ENCODE measurements at regions not wholly inside any gene's neighbourhood (a gene's known extent, or its start where the extent isn't known, plus 50 kb on each side); places are given as distances from the start of the nearest gene placed in this dataset.

DNA sequence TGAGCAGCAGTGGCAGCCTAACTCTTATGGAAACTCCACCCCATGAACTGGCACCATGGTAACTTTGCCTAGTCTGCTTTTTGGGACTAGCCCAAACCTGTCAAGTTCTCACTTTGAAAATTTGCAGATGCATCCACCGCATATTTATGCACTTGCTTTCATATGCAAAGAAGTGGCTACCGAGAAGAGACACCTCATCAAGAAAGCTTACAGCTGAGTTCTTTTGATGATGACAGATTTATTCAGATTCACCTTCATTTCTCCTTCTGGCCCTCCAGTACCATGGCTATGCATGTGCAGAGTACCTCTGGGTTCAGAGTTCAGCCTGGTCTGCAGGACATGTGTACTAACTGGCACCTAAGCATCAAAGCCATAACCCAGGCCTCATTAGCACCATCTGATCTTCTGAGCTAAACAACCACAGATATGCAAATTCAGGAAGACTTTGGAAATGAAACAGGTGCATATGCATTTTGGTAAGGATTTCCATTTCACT lies 154.3 kb upstream of the TENT5A start:
- no peak overlapping the region for H2BK5ac ChIP-seq (ENCODE audit: low read depth, low read length, poor library complexity)
- H3K79me1 ChIP-seq (ENCODE audit: low read length), result no peaks in the 10 kb centered on the region
- no peak overlapping the region for H3K9ac ChIP-seq (ENCODE audit: low read length)
- no peak overlapping the region for H3K14ac ChIP-seq (ENCODE audit: low read length)
- no peak overlapping the region for H2AFZ ChIP-seq (ENCODE audit: insufficient read depth, low read length, poor library complexity)
- no peaks in the 10 kb centered on the region for H3K79me2 ChIP-seq (ENCODE audit: control insufficient read depth, insufficient read depth, low read length, poor library complexity)
- no peak overlapping the region for H4K12ac ChIP-seq (ENCODE audit: low read depth, low read length)
- H2BK12ac ChIP-seq (ENCODE audit: low read length), result no peak overlapping the region
- H3K4ac ChIP-seq (ENCODE audit: low read depth, low read length), result no peak overlapping the region
- H3K18ac ChIP-seq (ENCODE audit: low read length), result no peak overlapping the region
- H3K23ac ChIP-seq (ENCODE audit: low read length), result no peak overlapping the region
- WGBS (ENCODE audit: extremely low coverage, insufficient coverage, insufficient read length), result no CpG with 5 or more reads among the region's 2 CpGs
- no peak overlapping the region for H3K4me2 ChIP-seq (ENCODE audit: low read length)
- H3K27me3 ChIP-seq (ENCODE audit: insufficient read depth, low read length), result no peaks in the 10 kb centered on the region
- H3K4me1 ChIP-seq (ENCODE audit: control insufficient read depth in 1 of 2, insufficient read depth in 2 of 2, low read length in 2 of 2), result peaks cover 0 to 2% of the 10 kb centered on the region in 2 experiments
- H3K9me3 ChIP-seq (ENCODE audit: insufficient read depth, low read depth, low read length), result no peaks in the 10 kb centered on the region
- H3K4me3 ChIP-seq (ENCODE audit: low read depth, low read length), result no peak overlapping the region
- no peak overlapping the region for H4K91ac ChIP-seq (ENCODE audit: low read depth, low read length)
- H2BK120ac ChIP-seq (ENCODE audit: insufficient read depth, low read length, poor library complexity), result no peak overlapping the region
- no peak overlapping the region for H2AK5ac ChIP-seq (ENCODE audit: low read length)
- no peak for DNase-seq
- H3K36me3 ChIP-seq (ENCODE audit: control insufficient read depth in 1 of 2, insufficient read depth in 2 of 2, low read length in 2 of 2), result no peaks in the 10 kb centered on the region
- no peak overlapping the region for H3K27ac ChIP-seq (ENCODE audit: low read depth, low read length)
- H4K8ac ChIP-seq (ENCODE audit: low read depth, low read length), result no peak overlapping the region

DNA sequence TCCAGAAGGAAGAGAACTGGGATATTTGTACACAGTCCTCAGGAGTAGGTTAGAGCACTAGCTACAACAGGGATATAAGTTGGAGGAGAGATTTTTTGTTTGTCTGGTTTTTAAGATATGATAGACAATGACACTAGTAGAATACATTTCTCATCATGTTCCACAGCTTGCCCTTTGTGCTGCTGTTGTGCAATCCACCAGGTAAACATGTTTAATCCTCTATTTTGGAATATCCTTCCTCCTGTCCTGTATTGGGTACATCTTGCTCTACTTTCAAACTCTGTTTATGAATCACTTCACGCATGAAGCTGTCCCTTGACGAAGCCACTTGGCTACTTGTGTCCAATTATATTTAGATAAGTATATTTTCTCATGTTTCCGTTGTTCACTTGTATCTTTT lies 153.6 kb upstream of the TENT5A start:
- Histone ChIP-seq H2BK120ac (ENCODE audit: insufficient read depth, low read length, poor library complexity) (no peak overlapping the region), H2BK12ac (ENCODE audit: low read length) (no peak overlapping the region), H3K4me3 (ENCODE audit: low read depth, low read length) (no peak overlapping the region), H3K36me3 (ENCODE audit: control insufficient read depth in 1 of 2, insufficient read depth in 2 of 2, low read length in 2 of 2) (no peaks in the 10 kb centered on the region), H2AFZ (ENCODE audit: insufficient read depth, low read length, poor library complexity) (no peak overlapping the region), H3K23ac (ENCODE audit: low read length) (no peak overlapping the region), H4K12ac (ENCODE audit: low read depth, low read length) (no peak overlapping the region), H3K79me1 (ENCODE audit: low read length) (no peaks in the 10 kb centered on the region), H3K9ac (ENCODE audit: low read length) (no peak overlapping the region), H2AK5ac (ENCODE audit: low read length) (no peak overlapping the region), H3K14ac (ENCODE audit: low read length) (no peak overlapping the region), H3K4me2 (ENCODE audit: low read length) (no peak overlapping the region), H3K79me2 (ENCODE audit: control insufficient read depth, insufficient read depth, low read length, poor library complexity) (no peaks in the 10 kb centered on the region), H2BK5ac (ENCODE audit: low read depth, low read length, poor library complexity) (no peak overlapping the region), H3K4me1 (ENCODE audit: control insufficient read depth in 1 of 2, insufficient read depth in 2 of 2, low read length in 2 of 2) (peaks cover 0 to 2% of the 10 kb centered on the region in 2 experiments), H3K9me3 (ENCODE audit: insufficient read depth, low read depth, low read length) (no peaks in the 10 kb centered on the region), H4K91ac (ENCODE audit: low read depth, low read length) (no peak overlapping the region), H3K27me3 (ENCODE audit: insufficient read depth, low read length) (no peaks in the 10 kb centered on the region), H3K27ac (ENCODE audit: low read depth, low read length) (no peak overlapping the region), H4K8ac (ENCODE audit: low read depth, low read length) (no peak overlapping the region), H3K18ac (ENCODE audit: low read length) (no peak overlapping the region), H3K4ac (ENCODE audit: low read depth, low read length) (no peak overlapping the region)
- no CpG with 5 or more reads among the region's 3 CpGs for WGBS (ENCODE audit: extremely low coverage, insufficient coverage, insufficient read length)
- no peak for DNase-seq

DNA sequence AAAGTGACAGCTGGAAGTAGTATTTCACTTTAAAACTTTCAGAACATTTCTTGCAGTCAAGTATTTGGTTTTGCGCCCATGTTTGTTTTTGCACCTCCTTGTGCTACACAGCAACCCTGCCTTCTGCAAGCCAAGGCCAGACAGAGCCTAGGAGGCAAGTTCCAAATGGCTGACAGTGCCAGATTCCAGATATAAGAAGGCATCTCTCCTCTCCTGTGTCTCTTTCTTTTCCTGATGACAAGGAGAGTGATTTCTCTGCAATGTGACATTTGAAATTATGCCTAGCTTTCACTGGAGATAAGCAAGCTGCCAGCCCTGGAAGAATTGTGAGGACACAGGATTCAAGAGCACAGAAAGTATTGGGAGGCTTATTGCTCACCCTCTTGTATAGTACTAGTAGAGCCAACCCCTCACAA lies 149.1 kb upstream of the TENT5A start:
- Histone ChIP-seq H3K4me3 (ENCODE audit: low read depth, low read length) (no peak overlapping the region), H3K4ac (ENCODE audit: low read depth, low read length) (no peak overlapping the region), H3K36me3 (ENCODE audit: control insufficient read depth in 1 of 2, insufficient read depth in 2 of 2, low read length in 2 of 2) (no peaks in the 10 kb centered on the region), H3K79me2 (ENCODE audit: control insufficient read depth, insufficient read depth, low read length, poor library complexity) (no peaks in the 10 kb centered on the region), H2BK12ac (ENCODE audit: low read length) (no peak overlapping the region), H4K91ac (ENCODE audit: low read depth, low read length) (no peak overlapping the region), H3K9me3 (ENCODE audit: insufficient read depth, low read depth, low read length) (no peaks in the 10 kb centered on the region), H4K12ac (ENCODE audit: low read depth, low read length) (no peak overlapping the region), H3K14ac (ENCODE audit: low read length) (no peak overlapping the region), H2AK5ac (ENCODE audit: low read length) (no peak overlapping the region), H3K18ac (ENCODE audit: low read length) (no peak overlapping the region), H2AFZ (ENCODE audit: insufficient read depth, low read length, poor library complexity) (no peak overlapping the region), H3K79me1 (ENCODE audit: low read length) (peaks cover 5% of the 10 kb centered on the region), H4K8ac (ENCODE audit: low read depth, low read length) (no peak overlapping the region), H3K23ac (ENCODE audit: low read length) (no peak overlapping the region), H3K27me3 (ENCODE audit: insufficient read depth, low read length) (no peaks in the 10 kb centered on the region), H3K4me2 (ENCODE audit: low read length) (no peak overlapping the region), H3K4me1 (ENCODE audit: control insufficient read depth in 1 of 2, insufficient read depth in 2 of 2, low read length in 2 of 2) (peaks cover 5 to 6% of the 10 kb centered on the region in 2 experiments), H2BK5ac (ENCODE audit: low read depth, low read length, poor library complexity) (no peak overlapping the region), H3K27ac (ENCODE audit: low read depth, low read length) (no peak overlapping the region), H2BK120ac (ENCODE audit: insufficient read depth, low read length, poor library complexity) (no peak overlapping the region), H3K9ac (ENCODE audit: low read length) (no peak overlapping the region)
- no CpG with 5 or more reads among the region's 1 CpG for WGBS (ENCODE audit: extremely low coverage, insufficient coverage, insufficient read length)
- DNase-seq, result no peak

DNA sequence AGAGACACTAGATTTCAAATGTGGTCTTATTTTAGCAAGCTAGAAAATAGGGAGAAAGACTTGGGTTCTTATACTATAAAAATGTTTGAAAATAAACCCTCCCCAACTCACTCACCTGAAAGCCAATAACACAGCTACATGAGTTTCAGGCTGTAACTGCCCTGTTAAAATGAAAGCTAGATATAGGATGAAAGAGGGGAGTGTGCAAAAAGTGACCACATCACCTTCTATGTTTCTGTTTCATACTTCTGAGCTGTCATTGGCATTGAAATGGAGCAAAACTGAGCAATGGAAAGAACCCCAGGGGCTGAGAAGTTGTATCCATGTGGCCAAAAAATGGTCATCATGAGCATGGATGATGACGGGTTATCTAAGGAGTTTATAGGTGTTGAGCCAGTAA lies 148.1 kb upstream of the TENT5A start:
- H2BK5ac ChIP-seq (ENCODE audit: low read depth, low read length, poor library complexity), result no peak overlapping the region
- H2AK5ac ChIP-seq (ENCODE audit: low read length), result no peak overlapping the region
- no peak overlapping the region for H3K4me3 ChIP-seq (ENCODE audit: low read depth, low read length)
- H3K14ac ChIP-seq (ENCODE audit: low read length), result no peak overlapping the region
- no CpG with 5 or more reads among the region's 1 CpG for WGBS (ENCODE audit: extremely low coverage, insufficient coverage, insufficient read length)
- H3K18ac ChIP-seq (ENCODE audit: low read length), result no peak overlapping the region
- no peak overlapping the region for H2BK120ac ChIP-seq (ENCODE audit: insufficient read depth, low read length, poor library complexity)
- no peak overlapping the region for H3K27ac ChIP-seq (ENCODE audit: low read depth, low read length)
- H3K4ac ChIP-seq (ENCODE audit: low read depth, low read length), result no peak overlapping the region
- H3K9me3 ChIP-seq (ENCODE audit: insufficient read depth, low read depth, low read length), result no peaks in the 10 kb centered on the region
- peaks cover 9 to 10% of the 10 kb centered on the region in 2 experiments for H3K4me1 ChIP-seq (ENCODE audit: control insufficient read depth in 1 of 2, insufficient read depth in 2 of 2, low read length in 2 of 2)
- H3K79me2 ChIP-seq (ENCODE audit: control insufficient read depth, insufficient read depth, low read length, poor library complexity), result no peaks in the 10 kb centered on the region
- H3K9ac ChIP-seq (ENCODE audit: low read length), result no peak overlapping the region
- H3K27me3 ChIP-seq (ENCODE audit: insufficient read depth, low read length), result no peaks in the 10 kb centered on the region
- H3K36me3 ChIP-seq (ENCODE audit: control insufficient read depth in 1 of 2, insufficient read depth in 2 of 2, low read length in 2 of 2), result no peaks in the 10 kb centered on the region
- no peak overlapping the region for H2AFZ ChIP-seq (ENCODE audit: insufficient read depth, low read length, poor library complexity)
- peaks cover 8% of the 10 kb centered on the region for H3K79me1 ChIP-seq (ENCODE audit: low read length)
- no peak for DNase-seq
- no peak overlapping the region for H4K12ac ChIP-seq (ENCODE audit: low read depth, low read length)
- no peak overlapping the region for H2BK12ac ChIP-seq (ENCODE audit: low read length)
- H4K8ac ChIP-seq (ENCODE audit: low read depth, low read length), result no peak overlapping the region
- H3K4me2 ChIP-seq (ENCODE audit: low read length), result no peak overlapping the region
- H3K23ac ChIP-seq (ENCODE audit: low read length), result no peak overlapping the region
- no peak overlapping the region for H4K91ac ChIP-seq (ENCODE audit: low read depth, low read length)

Data from trophoblast cell (in vitro differentiated cells and primary cell).